Gastroesophageal sphincter (tissue), 4 donors: ENCODE measurements at regions not wholly inside any gene's neighbourhood (a gene's known extent, or its start where the extent isn't known, plus 50 kb on each side); places are given as distances from the start of the nearest gene placed in this dataset.

Source experiments
- ATAC-seq: fragments of 150-250 bp; one replicate; pipeline ENCODE4 v1.9.1; 2016; ENCODE audit warnings: mild to moderate bottlenecking, moderate library complexity
- H3K27ac ChIP-seq, 4 donors: fragments of 200-600 bp; sonication (generic) in 3 of 4; 1 replicate in 3 of 4; 2 replicates in 1 of 4; pipeline ENCODE4 v1.5.1; 2016 to 2019
- H3K27me3 ChIP-seq: fragments of 200-600 bp; sonication (generic); one replicate; pipeline ENCODE4 v1.5.1; 2019
- H3K36me3 ChIP-seq, 2 donors: fragments of 200-600 bp; sonication (generic); one replicate each; pipeline ENCODE4 v1.5.1; 2019; ENCODE audit warnings: control low read depth in 1 of 2
- H3K4me1 ChIP-seq, 3 donors: fragments of 200-600 bp; sonication (generic); 1 replicate in 2 of 3; 2 replicates in 1 of 3; pipeline ENCODE4 v1.5.1; 2016 to 2019; ENCODE audit warnings: control low read depth in 2 of 3
- H3K4me3 ChIP-seq, 2 donors: fragments of 200-600 bp; sonication (generic); one replicate each; pipeline ENCODE4 v1.5.1; 2019; ENCODE audit warnings: mild to moderate bottlenecking in 1 of 2, moderate library complexity in 1 of 2
- H3K9me3 ChIP-seq, 3 donors: fragments of 200-600 bp; sonication (generic); one replicate each; pipeline ENCODE4 v1.5.1; 2017 to 2019; ENCODE audit warnings: control low read depth in 2 of 3
- CTCF ChIP-seq, 4 experiments: fragments of 200-600 bp in 2 of 4; fragments of 450-650 bp in 2 of 4; sonication (generic) in 1 of 4; IDR thresholded peaks; one replicate each; pipeline ENCODE4 v1.5.1; 2017 to 2019; ENCODE audit warnings: antibody characterized with exemption in 4 of 4, mild to moderate bottlenecking in 2 of 4, moderate library complexity in 2 of 4
- EP300 ChIP-seq: sonication (generic); formaldehyde crosslinking; IDR thresholded peaks from one replicate; pipeline ENCODE4 v1.6.1; 2017; ENCODE audit warnings: antibody characterized with exemption, mild to moderate bottlenecking
- POLR2A ChIP-seq, 2 donors: fragments of 450-650 bp; IDR thresholded peaks; one replicate each; pipeline ENCODE4 v1.6.1; 2017; ENCODE audit warnings: antibody characterized with exemption in 2 of 2, mild to moderate bottlenecking in 2 of 2, moderate library complexity in 1 of 2
- POLR2AphosphoS5 ChIP-seq: sonication (generic); formaldehyde crosslinking; IDR thresholded peaks from one replicate; pipeline ENCODE4 v1.6.1; 2017; ENCODE audit warnings: antibody characterized with exemption
- WGBS, 2 donors: methylation state at CpG; one replicate each; pipeline ENCODE4 v1.1.5; 2018; ENCODE audit warnings: low coverage in 1 of 2; 5-methylcytosine and 5-hydroxymethylcytosine counted together

GRCh38 chr16:79276501-79276900 is 324.0 kb downstream of the MAF start:
- TF ChIP-seq POLR2AphosphoS5 (no peak), EP300 (no peak), POLR2A (IDR thresholded peaks at IDR 0.05) (no peak)
- no peak for ATAC-seq
- Histone ChIP-seq H3K4me3 (no peak overlapping the region), H3K27ac (no peak overlapping the region), H3K27me3 (no peaks in the 10 kb centered on the region), H3K4me1 (no peaks in the 10 kb centered on the region), H3K9me3 (no peaks in the 10 kb centered on the region), H3K36me3 (no peaks in the 10 kb centered on the region)
- WGBS, 2 donors, result 91% methylated on average over 4 to 6 of the region's 6 CpGs

- no peak overlapping the region for H3K4me3 ChIP-seq
- WGBS, 2 donors, result 71 to 100% methylated on average over 1 of the region's 4 CpGs
- no peak for ATAC-seq
- no peak for TF ChIP-seq EP300
- TF ChIP-seq POLR2AphosphoS5, result no peak
- no peak for TF ChIP-seq POLR2A (IDR thresholded peaks at IDR 0.05)
- TF ChIP-seq CTCF (IDR thresholded peaks at IDR 0.05), result no peak
- no peaks in the 10 kb centered on the region for H3K36me3 ChIP-seq
- no peaks in the 10 kb centered on the region for H3K27me3 ChIP-seq
- no peak overlapping the region for H3K27ac ChIP-seq
- no peaks in the 10 kb centered on the region for H3K4me1 ChIP-seq
- H3K9me3 ChIP-seq, result peaks cover 0 to 11% (median 0%) of the 10 kb centered on the region in 3 donors
These were observed 326.3 kb downstream of the MAF start for GRCh38 chr16:79274264-79274663.

- no peak for ATAC-seq
- no peaks in the 10 kb centered on the region for H3K27me3 ChIP-seq
- no peaks in the 10 kb centered on the region for H3K36me3 ChIP-seq
- H3K27ac ChIP-seq, result no peak overlapping the region
- TF ChIP-seq CTCF (IDR thresholded peaks at IDR 0.05) (no peak), POLR2A (IDR thresholded peaks at IDR 0.05) (no peak), POLR2AphosphoS5 (no peak), EP300 (no peak)
- H3K9me3 ChIP-seq, result peaks cover 0 to 11% (median 0%) of the 10 kb centered on the region in 3 donors
- H3K4me1 ChIP-seq, result no peaks in the 10 kb centered on the region
- H3K4me3 ChIP-seq, result no peak overlapping the region
- 95 to 98% methylated on average over 5 to 9 of the region's 19 CpGs for WGBS, 2 donors
These were observed 328.4 kb downstream of the MAF start for GRCh38 chr16:79272141-79272577.

GRCh38 chr16:79271583-79271982 is 329.0 kb downstream of the MAF start:
- H3K27ac ChIP-seq, result no peak overlapping the region

GRCh38 chr16:79270011-79270410 is 330.5 kb downstream of the MAF start:
- no peaks in the 10 kb centered on the region for H3K4me1 ChIP-seq
- ATAC-seq, result no peak
- no peak for TF ChIP-seq POLR2A (IDR thresholded peaks at IDR 0.05)
- no peak for TF ChIP-seq CTCF (IDR thresholded peaks at IDR 0.05)
- no peak for TF ChIP-seq EP300
- TF ChIP-seq POLR2AphosphoS5, result no peak
- H3K27ac ChIP-seq, result no peak overlapping the region
- peaks cover 0 to 11% (median 0%) of the 10 kb centered on the region in 3 donors for H3K9me3 ChIP-seq
- H3K27me3 ChIP-seq, result no peaks in the 10 kb centered on the region
- WGBS, 2 donors, result 94 to 100% methylated on average over 1 to 2 of the region's 2 CpGs
- no peak overlapping the region for H3K4me3 ChIP-seq
- no peaks in the 10 kb centered on the region for H3K36me3 ChIP-seq

More at GRCh38 chr16:79271583-79271982, 329.0 kb downstream of the MAF start:
- no peak for ATAC-seq
- no peak overlapping the region for H3K4me3 ChIP-seq
- H3K36me3 ChIP-seq, result no peaks in the 10 kb centered on the region
- WGBS, 2 donors, result 0% methylated on average over 1 of the region's 1 CpG; no CpG with 5 or more reads in 1 of the 2 donors
- H3K4me1 ChIP-seq, result no peaks in the 10 kb centered on the region
- peaks cover 0 to 11% (median 0%) of the 10 kb centered on the region in 3 donors for H3K9me3 ChIP-seq
- H3K27me3 ChIP-seq, result no peaks in the 10 kb centered on the region
- TF ChIP-seq POLR2A (IDR thresholded peaks at IDR 0.05), result no peak
- TF ChIP-seq POLR2AphosphoS5, result no peak

GRCh38 chr16:79269211-79269863 is 331.2 kb downstream of the MAF start:
- H3K9me3 ChIP-seq, result peaks cover 0 to 11% (median 0%) of the 10 kb centered on the region in 3 donors
- H3K27me3 ChIP-seq, result no peaks in the 10 kb centered on the region
- no peaks in the 10 kb centered on the region for H3K4me1 ChIP-seq
- no peak overlapping the region for H3K27ac ChIP-seq
- no peak for ATAC-seq
- H3K4me3 ChIP-seq, result no peak overlapping the region
- no peaks in the 10 kb centered on the region for H3K36me3 ChIP-seq
- WGBS, 2 donors, result 91 to 100% methylated on average over 1 to 5 of the region's 8 CpGs
- no peak for TF ChIP-seq POLR2A (IDR thresholded peaks at IDR 0.05)
- TF ChIP-seq EP300, result no peak
- no peak for TF ChIP-seq CTCF (IDR thresholded peaks at IDR 0.05)
- TF ChIP-seq POLR2AphosphoS5, result no peak
